HG03571 (cell line): ENCODE measurements at regions not wholly inside any gene's neighbourhood (a gene's known extent, or its start where the extent isn't known, plus 50 kb on each side); places are given as distances from the start of the nearest gene placed in this dataset.
"Not testable (repeated sequence)": the region's sequence is repeated elsewhere in the genome, so short reads cannot be mapped to it uniquely, and the experiment has no call there.

Source experiments
- ATAC-seq: cut with Tn5 transposase; IDR thresholded peaks from one replicate; pipeline ENCODE4 v1.9.1; 2021; ENCODE audit not compliant: unreplicated experiment

- ATAC-seq: no peak
These were observed 58.1 kb downstream of the ATXN7L3B start for GRCh38 chr12:74595696-74596095.

DNA sequence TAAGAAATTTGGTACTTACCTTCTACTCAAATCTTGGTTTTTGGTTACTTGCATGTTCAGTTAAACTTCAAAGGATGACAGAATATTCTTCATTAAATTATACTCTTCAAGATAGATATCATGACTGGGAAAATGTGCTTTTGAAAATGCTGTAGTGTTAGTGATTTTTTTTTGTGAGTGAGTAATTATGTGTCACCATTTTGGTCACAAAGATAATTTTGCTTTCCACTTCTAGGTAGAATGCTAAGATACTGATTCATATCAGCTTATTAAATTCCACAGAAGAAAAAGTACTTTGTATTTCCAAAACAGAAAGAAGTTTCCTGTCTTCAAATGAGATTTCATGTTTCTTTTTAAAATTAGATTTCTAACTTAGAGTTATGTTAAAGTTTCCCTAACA lies 61.2 kb downstream of the ATXN7L3B start:
- no peak for ATAC-seq

- no peak for ATAC-seq
These were observed 62.3 kb downstream of the ATXN7L3B start for GRCh38 chr12:74599932-74600331.

GRCh38 chr12:74600817-74601216 lies 63.2 kb downstream of the ATXN7L3B start:
- ATAC-seq: not testable (repeated sequence)

DNA sequence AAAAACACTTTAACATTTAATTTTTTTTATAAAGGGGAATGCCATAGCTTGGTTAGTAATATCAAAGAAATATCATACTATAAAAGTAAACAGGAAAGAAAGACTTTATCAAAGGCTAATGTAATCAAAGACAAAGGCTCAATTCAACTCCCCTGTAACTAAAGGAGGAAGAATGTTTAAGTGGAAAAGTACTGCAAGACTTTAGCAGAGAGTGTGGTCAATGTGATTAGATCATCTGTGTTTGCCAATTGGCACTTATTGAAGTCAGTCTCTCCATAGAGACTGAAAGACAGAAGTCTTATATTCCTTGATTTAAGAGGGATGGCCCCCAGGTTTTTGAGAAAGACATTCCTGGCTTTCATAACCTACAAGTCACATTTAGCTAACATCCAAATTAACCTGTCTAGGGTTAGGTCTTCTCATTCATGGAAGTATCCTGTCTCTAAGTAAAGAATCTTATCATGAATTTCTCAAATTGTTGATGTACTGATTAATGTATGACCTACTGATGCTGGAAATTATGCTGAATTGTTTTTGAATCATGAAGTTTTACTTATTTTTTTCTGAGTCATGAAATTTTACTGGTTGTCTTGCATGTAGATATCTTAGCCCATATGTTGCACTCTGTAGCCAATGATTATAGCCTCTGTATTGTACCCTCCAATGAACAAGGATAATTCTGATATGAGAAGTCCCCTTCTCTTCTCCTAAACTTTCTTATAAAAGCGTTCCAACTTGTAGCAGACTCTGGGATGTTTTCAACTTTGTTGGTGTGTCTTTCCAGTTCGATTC lies 65.4 kb downstream of the ATXN7L3B start:
- ATAC-seq: no peak

- no peak for ATAC-seq
These were observed 70.7 kb downstream of the ATXN7L3B start for GRCh38 chr12:74608231-74608775.

- no peak for ATAC-seq
These were observed 73.1 kb downstream of the ATXN7L3B start for GRCh38 chr12:74610711-74611110.

DNA sequence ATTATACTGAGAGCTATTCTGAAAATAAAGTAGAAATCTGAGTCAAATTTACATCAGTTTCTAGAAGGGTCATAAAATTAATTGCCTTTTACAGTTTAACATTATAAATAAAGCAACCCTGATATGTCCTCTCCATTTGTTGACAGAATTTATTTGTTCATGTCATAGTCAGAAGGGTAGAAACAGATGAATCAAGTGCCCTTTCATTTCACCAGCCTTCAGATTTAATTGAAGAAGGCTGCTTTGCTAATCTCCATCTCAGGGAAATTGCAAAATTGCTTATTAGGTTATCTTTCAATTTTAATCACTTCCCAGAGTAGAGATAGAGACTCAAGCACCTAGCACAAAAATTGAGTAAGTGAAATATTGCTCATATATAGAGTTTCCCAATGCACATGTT lies 76.8 kb downstream of the ATXN7L3B start:
- no peak for ATAC-seq

- ATAC-seq: no peak
These were observed 81.4 kb downstream of the ATXN7L3B start for GRCh38 chr12:74619084-74619483.

- no peak for ATAC-seq
These were observed 82.2 kb downstream of the ATXN7L3B start for GRCh38 chr12:74619884-74620283.

GRCh38 chr12:74620921-74621320 lies 83.3 kb downstream of the ATXN7L3B start:
- ATAC-seq: no peak

DNA sequence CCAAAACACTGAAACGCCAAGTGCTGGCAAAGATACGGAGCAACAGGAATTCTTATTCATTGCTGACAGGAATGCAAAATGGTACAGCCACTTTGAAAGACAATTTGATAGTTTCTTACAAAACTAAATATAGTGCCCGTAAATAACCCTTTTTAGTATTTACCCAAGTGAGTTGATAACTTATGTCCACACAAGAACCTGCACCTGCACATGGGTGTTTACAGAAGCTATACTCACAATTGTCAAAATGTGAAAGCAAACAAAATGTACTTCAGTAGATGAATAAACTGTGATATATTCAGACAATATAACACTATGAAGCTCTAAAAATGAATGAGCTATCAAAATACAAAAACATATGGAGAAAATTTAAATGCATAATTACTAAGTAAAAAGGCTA lies 86.6 kb downstream of the ATXN7L3B start:
- ATAC-seq: no peak

GRCh38 chr12:74626397-74626796 lies 88.8 kb downstream of the ATXN7L3B start:
- peak; percentile 59 for ATAC-seq

DNA sequence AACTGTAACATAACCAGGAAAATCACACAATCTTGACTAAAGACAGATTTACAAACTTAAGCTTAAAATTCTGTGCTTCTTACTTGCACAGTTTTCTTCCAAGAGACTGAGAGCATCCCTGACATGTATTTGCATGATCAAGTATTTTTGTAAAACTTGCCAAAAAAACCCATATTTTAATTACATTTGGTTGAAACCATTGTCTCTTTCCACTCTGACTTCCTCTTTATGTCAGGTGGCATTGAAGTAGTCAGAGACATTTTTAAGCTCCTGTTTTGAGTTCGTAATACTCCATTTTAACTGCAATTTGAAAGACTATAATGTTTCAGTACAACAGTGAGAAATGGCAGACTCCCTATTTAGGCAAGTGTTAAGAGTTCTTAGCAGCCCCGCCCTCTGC lies 103.6 kb downstream of the ATXN7L3B start:
- no peak for ATAC-seq

DNA sequence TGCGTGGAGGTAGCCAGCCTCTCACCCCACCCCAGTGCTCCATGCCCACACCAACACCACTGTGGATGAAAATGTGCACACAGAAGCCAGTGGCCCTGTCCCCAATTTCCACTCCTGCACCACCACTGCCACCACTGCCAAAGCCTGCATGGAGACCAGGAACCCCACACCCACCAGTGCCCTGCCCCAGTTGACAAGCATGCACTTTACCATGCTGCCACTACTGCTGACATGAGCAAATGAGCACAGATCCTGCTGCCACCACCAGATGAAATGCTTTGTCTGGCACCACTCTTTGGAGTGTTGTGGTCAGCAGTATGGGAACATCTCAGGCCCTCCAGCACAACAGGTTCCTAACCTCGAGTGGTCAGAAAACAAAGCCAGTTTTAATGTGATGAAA lies 104.1 kb downstream of the ATXN7L3B start:
- no peak for ATAC-seq

DNA sequence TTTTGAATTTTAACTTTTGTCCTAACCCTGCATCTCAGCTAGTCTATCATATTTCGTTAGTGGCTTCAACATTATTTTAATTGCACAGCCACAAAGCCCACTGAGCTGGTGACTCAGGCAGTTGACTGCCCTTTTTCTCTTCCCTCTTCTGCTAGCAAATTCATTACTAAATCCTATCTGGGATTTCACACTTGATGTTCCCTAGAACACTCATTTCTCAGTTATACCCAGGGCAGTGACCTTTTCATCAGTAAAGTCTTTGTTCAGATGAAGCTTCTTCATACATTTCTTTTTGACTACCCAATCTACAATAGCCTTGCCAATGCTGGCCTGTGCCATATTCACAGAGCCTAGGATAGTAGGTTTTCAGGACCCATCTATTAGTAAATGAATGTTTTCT lies 107.0 kb downstream of the ATXN7L3B start:
- ATAC-seq: no peak

- ATAC-seq: no peak
These were observed 109.2 kb downstream of the ATXN7L3B start for GRCh38 chr12:74646831-74647230.

- ATAC-seq: no peak
These were observed 109.6 kb downstream of the ATXN7L3B start for GRCh38 chr12:74647256-74647655.

DNA sequence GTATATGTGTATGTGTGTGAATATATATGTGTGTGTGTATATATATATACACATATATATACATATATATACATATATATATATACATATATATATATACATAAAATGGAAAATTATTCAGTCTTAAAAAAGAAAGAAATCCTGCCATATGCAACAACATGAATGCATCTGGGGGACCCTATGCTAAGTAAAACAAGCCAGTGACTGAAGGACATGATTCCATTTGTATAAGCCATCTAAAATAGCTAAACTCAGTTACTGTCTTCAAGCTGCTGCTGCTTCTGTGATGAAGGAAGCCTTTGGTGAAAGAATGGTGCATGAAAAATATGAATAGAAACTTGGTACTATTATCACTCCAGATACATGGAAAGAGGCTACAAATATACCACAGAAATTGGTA lies 118.6 kb downstream of the ATXN7L3B start:
- no peak for ATAC-seq

DNA sequence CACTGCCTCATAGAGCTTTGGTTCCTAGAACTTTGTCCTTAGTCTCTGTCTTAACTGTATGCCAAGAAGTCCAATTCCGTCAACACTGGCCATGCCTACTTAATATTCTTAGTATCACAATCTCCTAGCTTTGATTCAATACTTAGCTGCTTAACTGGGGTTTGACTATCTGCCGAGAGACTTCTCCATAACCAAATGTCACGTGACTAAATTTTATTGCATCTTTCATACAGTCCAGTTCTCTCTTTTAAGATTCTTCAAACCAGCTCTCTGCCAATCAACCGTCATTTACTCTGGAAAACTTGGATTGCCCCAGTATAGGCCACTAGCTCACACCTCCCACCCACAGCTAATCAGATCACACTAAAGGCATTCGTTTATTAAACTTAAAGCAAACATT lies 122.8 kb downstream of the ATXN7L3B start:
- no peak for ATAC-seq

GRCh38 chr12:74663958-74664357 lies 126.3 kb downstream of the ATXN7L3B start:
- ATAC-seq: no peak

DNA sequence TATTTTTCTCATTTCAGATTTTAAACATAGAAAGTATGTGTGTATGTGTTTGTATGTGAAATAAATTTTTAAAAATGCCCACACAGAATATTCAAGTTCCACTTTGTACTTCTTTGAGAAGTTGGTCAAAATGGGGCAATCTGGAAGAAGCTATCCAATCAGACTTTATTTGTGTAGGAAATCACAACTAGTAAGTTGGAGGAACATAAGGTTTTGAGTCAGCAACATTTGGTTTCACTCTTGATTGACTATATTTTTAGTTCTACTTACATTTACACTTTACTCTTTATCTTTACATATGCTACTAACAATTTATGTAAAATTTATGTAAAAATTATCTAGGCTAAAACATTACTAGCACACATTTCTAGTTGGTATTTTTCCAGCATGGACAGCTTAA lies 128.1 kb downstream of the ATXN7L3B start:
- no peak for ATAC-seq

DNA sequence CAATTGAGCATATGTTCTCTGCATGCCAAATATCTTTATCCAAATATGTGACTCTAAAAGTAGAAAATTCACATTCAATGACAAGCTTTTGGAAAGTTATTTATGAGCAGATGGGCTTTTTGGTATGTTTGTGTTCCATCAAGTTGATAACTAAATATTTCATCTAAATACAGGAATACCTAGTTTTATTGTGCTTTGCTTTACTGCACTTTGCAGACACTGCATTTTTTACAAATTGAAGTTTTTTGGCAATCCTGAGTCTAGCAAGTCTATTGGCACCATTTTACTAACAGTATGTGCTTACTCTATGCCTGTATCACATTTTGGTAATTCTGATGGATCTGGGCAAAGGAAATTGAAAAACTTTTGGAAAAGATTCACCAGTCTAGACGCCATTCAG lies 133.8 kb downstream of the ATXN7L3B start:
- no peak for ATAC-seq
